LNCAP (cell line): ENCODE measurements at regions not wholly inside any gene's neighbourhood (a gene's known extent, or its start where the extent isn't known, plus 50 kb on each side); places are given as distances from the start of the nearest gene placed in this dataset.

ENCODE experiments used
- CTCF ChIP-seq: fragments of 450-650 bp; IDR thresholded peaks from 2 replicates; pipeline ENCODE4 v1.5.1; 2017; ENCODE audit warnings: mild to moderate bottlenecking

- TF ChIP-seq CTCF = no peak
Measured at GRCh38 chr10:18875477-18875876, 173.1 kb upstream of the MALRD1 start.

- TF ChIP-seq CTCF = no peak
Measured at GRCh38 chr10:18879284-18879683, 169.3 kb upstream of the MALRD1 start.

GRCh38 chr10:18880530-18880929, 168.1 kb upstream of the MALRD1 start:
- no peak for TF ChIP-seq CTCF

- no peak for TF ChIP-seq CTCF
Measured at GRCh38 chr10:18886102-18886501, 162.5 kb upstream of the MALRD1 start.

- TF ChIP-seq CTCF = no peak
Measured at GRCh38 chr10:18906636-18907035, 142.0 kb upstream of the MALRD1 start.

- no peak for TF ChIP-seq CTCF
Measured at GRCh38 chr10:18918532-18918931, 130.1 kb upstream of the MALRD1 start.

GRCh38 chr10:18949391-18949790, 99.2 kb upstream of the MALRD1 start:
- no peak for TF ChIP-seq CTCF

- no peak for TF ChIP-seq CTCF
Measured at GRCh38 chr10:18955061-18955460, 93.5 kb upstream of the MALRD1 start.
